ENCODE measurements at regions not wholly inside any gene's neighbourhood (a gene's known extent, or its start where the extent isn't known, plus 50 kb on each side); places are given as distances from the start of the nearest gene placed in this dataset.
"Not testable (repeated sequence)": the region's sequence is repeated elsewhere in the genome, so short reads cannot be mapped to it uniquely, and the experiment has no call there.

GRCh38 chr2:87883659-87884058, 58.1 kb upstream of the RGPD2 start:
- not testable (repeated sequence) for TF ChIP-seq USF2 (IDR thresholded peaks at IDR 0.05; ENCODE audit: low read depth, low read length); BHLHE40 (IDR thresholded peaks at IDR 0.05; ENCODE audit: low read depth, low read length); SMC3 (IDR thresholded peaks at IDR 0.05; ENCODE audit: low read depth, low read length); CTCF (conservative IDR thresholded peaks at IDR 0.05; ENCODE audit: low read depth, low read length); RAD21 (IDR thresholded peaks at IDR 0.05; ENCODE audit: low read length); MXI1 (IDR thresholded peaks at IDR 0.05; ENCODE audit: borderline replicate concordance, low read depth, low read length); NFE2L2 (IDR thresholded peaks at IDR 0.05; ENCODE audit: low read depth, low read length); POLR2A (IDR thresholded peaks at IDR 0.05; ENCODE audit: low read depth, low read length); RFX5 (IDR thresholded peaks at IDR 0.05; ENCODE audit: low read depth, low read length); MAFK (IDR thresholded peaks at IDR 0.05; ENCODE audit: low read depth, low read length)
